ENCODE measurements at regions not wholly inside any gene's neighbourhood (a gene's known extent, or its start where the extent isn't known, plus 50 kb on each side); places are given as distances from the start of the nearest gene placed in this dataset.

GRCh38 chr3:95588473-95588872 is 1225.9 kb upstream of the EPHA6 start:
- 92% methylated on average over 12 of the region's 13 CpGs; no CpG with 5 or more reads in 1 of the 2 experiments for WGBS, 2 experiments (ENCODE audit: extremely low coverage in 1 of 2, insufficient coverage in 1 of 2, insufficient read length in 1 of 2, insufficient replicate concordance in 2 of 2, low coverage in 1 of 2, low lambda C conversion rate in 2 of 2, missing lambda C conversion rate in 1 of 2)

More at GRCh38 chr3:95588473-95588872, 1225.9 kb upstream of the EPHA6 start:
- H2BK12ac ChIP-seq (ENCODE audit: low read depth, low read length) = no peak overlapping the region
- H3K27me3 ChIP-seq (replicated peaks in 1 of 4; ENCODE audit: control insufficient read depth in 3 of 4, extremely low read depth in 1 of 4, insufficient read depth in 3 of 4, low read length in 3 of 4) = no peaks in the 10 kb centered on the region
- H3K79me1 ChIP-seq (ENCODE audit: low read depth, low read length) = no peaks in the 10 kb centered on the region
- no peak overlapping the region for H2BK20ac ChIP-seq (ENCODE audit: low read length)
- no peak overlapping the region for H3K4me3 ChIP-seq (ENCODE audit: extremely low read depth in 1 of 4, insufficient read depth in 2 of 4, low read depth in 3 of 4, low read length in 4 of 4)
- no peak overlapping the region for H2BK15ac ChIP-seq (ENCODE audit: low read length)
- no peaks in the 10 kb centered on the region for H4K20me1 ChIP-seq (replicated peaks in 1 of 2; ENCODE audit: control insufficient read depth in 1 of 2, insufficient read depth in 2 of 2, low read length in 2 of 2)
- ChIA-PET CTCF (ENCODE audit: partially characterized antibody) (no interaction called here), POLR2A (ENCODE audit: partially characterized antibody) (no interaction called here)
- no peaks in the 10 kb centered on the region for H3K23me2 ChIP-seq (ENCODE audit: low read depth, low read length)
- H3K4ac ChIP-seq (replicated peaks; ENCODE audit: insufficient read length, low read depth, low read length) = no peak overlapping the region
- peaks cover 0 to 6% of the 10 kb centered on the region in 2 experiments; a peak in 2 of 4 replicates for H3K9me3 ChIP-seq (ENCODE audit: insufficient read depth in 2 of 2, low read depth in 1 of 2, low read length in 1 of 2)
- DNase-seq (ENCODE audit: low read depth in 1 of 2, low spot score in 2 of 2) (no peak), FAIRE-seq (no peak)
- no peak overlapping the region for H3K18ac ChIP-seq (ENCODE audit: extremely low read depth, low read length)
- H4K91ac ChIP-seq (replicated peaks; ENCODE audit: insufficient read length, low read length) = no peak overlapping the region
- no peak overlapping the region for H3K14ac ChIP-seq (ENCODE audit: insufficient read length)
- H3K27ac ChIP-seq (ENCODE audit: low read depth, low read length) = no peak overlapping the region
- H3K23ac ChIP-seq (ENCODE audit: insufficient read length) = no peak overlapping the region
- H3K4me2 ChIP-seq (ENCODE audit: insufficient read depth in 1 of 2, low read depth in 2 of 2, low read length in 2 of 2) = no peak overlapping the region
- no peak overlapping the region for H2BK120ac ChIP-seq (replicated peaks; ENCODE audit: low read depth, low read length)
- no peak overlapping the region for H4K5ac ChIP-seq (ENCODE audit: insufficient read length, low read depth, low read length)
- TF ChIP-seq ZNF274 (IDR thresholded peaks at IDR 0.05; ENCODE audit: borderline replicate concordance, extremely low read depth, low read length) = no peak
- TF ChIP-seq BACH1 (IDR thresholded peaks at IDR 0.05; ENCODE audit: low read length) = no peak
- no peak for TF ChIP-seq SIX5 (IDR thresholded peaks at IDR 0.05; ENCODE audit: low read depth, low read length)
- TF ChIP-seq KDM4A (IDR thresholded peaks at IDR 0.05; ENCODE audit: low read depth, low read length, severe bottlenecking) = no peak
- no peak for TF ChIP-seq RAD21 (IDR thresholded peaks at IDR 0.05 in 1 of 2, conservative IDR thresholded peaks at IDR 0.05 in 1 of 2; ENCODE audit: low read depth in 2 of 2, low read length in 2 of 2)
- no peak for TF ChIP-seq NRF1 (IDR thresholded peaks at IDR 0.05; ENCODE audit: low read depth, low read length)
- no peak for TF ChIP-seq EZH2 (IDR thresholded peaks at IDR 0.05; ENCODE audit: low read depth, low read length, severe bottlenecking)
- TF ChIP-seq, protein P1, sequence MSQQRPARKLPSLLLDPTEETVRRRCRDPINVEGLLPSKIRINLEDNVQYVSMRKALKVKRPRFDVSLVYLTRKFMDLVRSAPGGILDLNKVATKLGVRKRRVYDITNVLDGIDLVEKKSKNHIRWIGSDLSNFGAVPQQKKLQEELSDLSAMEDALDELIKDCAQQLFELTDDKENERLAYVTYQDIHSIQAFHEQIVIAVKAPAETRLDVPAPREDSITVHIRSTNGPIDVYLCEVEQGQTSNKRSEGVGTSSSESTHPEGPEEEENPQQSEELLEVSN (IDR thresholded peaks at IDR 0.05) = no peak
- no peak for TF ChIP-seq SP2 (IDR thresholded peaks at IDR 0.05; ENCODE audit: low read length)
- no peak for TF ChIP-seq RNF2 (IDR thresholded peaks at IDR 0.05; ENCODE audit: borderline replicate concordance, low read depth, low read length, missing control alignments, poor library complexity, severe bottlenecking)
- no peak for TF ChIP-seq SIRT6 (IDR thresholded peaks at IDR 0.05; ENCODE audit: low read length)
- TF ChIP-seq SRF (IDR thresholded peaks at IDR 0.05; ENCODE audit: low read depth, low read length) = no peak
- H3K9ac ChIP-seq (replicated peaks in 1 of 4; ENCODE audit: extremely low read depth in 1 of 4, low read depth in 3 of 4, low read length in 3 of 4) = no peak overlapping the region
- no peak overlapping the region for H4K8ac ChIP-seq (ENCODE audit: extremely low read depth, insufficient read depth, low read length)
- H3K79me2 ChIP-seq (ENCODE audit: control insufficient read depth in 1 of 2, insufficient read depth in 2 of 2, low read length in 2 of 2) = no peaks in the 10 kb centered on the region
- H2AFZ ChIP-seq (ENCODE audit: low read length) = no peak overlapping the region
- no peaks in the 10 kb centered on the region for H3K4me1 ChIP-seq (replicated peaks in 1 of 4; ENCODE audit: control insufficient read depth in 3 of 4, insufficient read depth in 4 of 4, low read length in 3 of 4)
- H2BK5ac ChIP-seq (ENCODE audit: low read depth, low read length) = no peak overlapping the region
- H3K36me3 ChIP-seq (ENCODE audit: control insufficient read depth in 2 of 4, insufficient read depth in 4 of 4, low read length in 3 of 4) = no peaks in the 10 kb centered on the region
- H3K56ac ChIP-seq (replicated peaks; ENCODE audit: insufficient read length, low read depth, low read length) = no peak overlapping the region
- no peak overlapping the region for H2AK5ac ChIP-seq (ENCODE audit: low read depth, low read length)

All from H1 (cell line).